ENCODE measurements at regions not wholly inside any gene's neighbourhood (a gene's known extent, or its start where the extent isn't known, plus 50 kb on each side); places are given as distances from the start of the nearest gene placed in this dataset.
"Not testable (repeated sequence)": the region's sequence is repeated elsewhere in the genome, so short reads cannot be mapped to it uniquely, and the experiment has no call there.

- no peak for DNase-seq
These were observed 581.5 kb downstream of the TBL1XR1 start for GRCh38 chr3:176615826-176616225.

GRCh38 chr3:176611703-176612102, 585.6 kb downstream of the TBL1XR1 start:
- DNase-seq, result no peak

- no peak for DNase-seq
These were observed 587.9 kb downstream of the TBL1XR1 start for GRCh38 chr3:176609361-176609760.

- not testable (repeated sequence) for DNase-seq
These were observed 591.7 kb downstream of the TBL1XR1 start for GRCh38 chr3:176605553-176605952.

- no peak for DNase-seq
These were observed 602.0 kb downstream of the TBL1XR1 start for GRCh38 chr3:176595307-176595706.

- no peak for DNase-seq
These were observed 606.6 kb downstream of the TBL1XR1 start for GRCh38 chr3:176590722-176591121.

GRCh38 chr3:176587089-176587488, 610.2 kb downstream of the TBL1XR1 start:
- DNase-seq, result no peak

GRCh38 chr3:176584413-176585176, 612.7 kb downstream of the TBL1XR1 start:
- DNase-seq, result no peak

- DNase-seq, result no peak
These were observed 613.3 kb downstream of the TBL1XR1 start for GRCh38 chr3:176583956-176584355.

- no peak for DNase-seq
These were observed 615.7 kb downstream of the TBL1XR1 start for GRCh38 chr3:176581589-176581988.

GRCh38 chr3:176579711-176580185, 617.5 kb downstream of the TBL1XR1 start:
- DNase-seq, result no peak

- DNase-seq, result no peak
These were observed 619.0 kb downstream of the TBL1XR1 start for GRCh38 chr3:176578316-176578715.

GRCh38 chr3:176577447-176577846, 619.8 kb downstream of the TBL1XR1 start:
- no peak for DNase-seq

GRCh38 chr3:176574786-176575185, 622.5 kb downstream of the TBL1XR1 start:
- DNase-seq, result no peak

GRCh38 chr3:176571926-176572325, 625.4 kb downstream of the TBL1XR1 start:
- no peak for DNase-seq

GRCh38 chr3:176570992-176571391, 626.3 kb downstream of the TBL1XR1 start:
- DNase-seq, result no peak

GRCh38 chr3:176568189-176568588, 629.1 kb downstream of the TBL1XR1 start:
- DNase-seq, result no peak

GRCh38 chr3:176566757-176567156, 630.5 kb downstream of the TBL1XR1 start:
- no peak for DNase-seq

GRCh38 chr3:176562331-176562730, 635.0 kb downstream of the TBL1XR1 start:
- DNase-seq, result no peak

GRCh38 chr3:176561826-176562225, 635.5 kb downstream of the TBL1XR1 start:
- DNase-seq, result no peak

- no peak for DNase-seq
These were observed 642.3 kb downstream of the TBL1XR1 start for GRCh38 chr3:176554791-176555654.

- no peak for DNase-seq
These were observed 643.0 kb downstream of the TBL1XR1 start for GRCh38 chr3:176554264-176554663.

- DNase-seq, result no peak
These were observed 670.3 kb downstream of the TBL1XR1 start for GRCh38 chr3:176526942-176527341.

- no peak for DNase-seq
These were observed 671.1 kb downstream of the TBL1XR1 start for GRCh38 chr3:176526225-176526624.
